SK-N-SH treated with all-trans-retinoic acid at 6 μM for 48 hours (cell line): ENCODE measurements at regions not wholly inside any gene's neighbourhood (a gene's known extent, or its start where the extent isn't known, plus 50 kb on each side); places are given as distances from the start of the nearest gene placed in this dataset.

Experiments used
- ATAC-seq: fragments of 200-7000 bp; cut with Tn5 transposase; 3 replicates; pipeline ENCODE4 v1.9.1; 2020; ENCODE audit warnings: mild to moderate bottlenecking, moderate library complexity
- CREB5 ChIP-seq: fragments of 250-450 bp; sonication (Bioruptor Pico); IDR thresholded peaks from 2 replicates; pipeline ENCODE4 v1.5.1; 2020; ENCODE audit warnings: low read depth, mild to moderate bottlenecking, moderate library complexity
- CSRNP3 ChIP-seq: fragments of 250-450 bp; sonication (Bioruptor Pico); IDR thresholded peaks from 2 replicates; pipeline ENCODE4 v1.5.1; 2021; ENCODE audit warnings: mild to moderate bottlenecking, moderate library complexity
- ESRRG ChIP-seq: fragments of 250-450 bp; sonication (Bioruptor Pico); IDR thresholded peaks from 2 replicates; pipeline ENCODE4 v1.6.1; 2021; ENCODE audit warnings: mild to moderate bottlenecking
- GLIS3 ChIP-seq: fragments of 250-450 bp; sonication (Bioruptor Pico); IDR thresholded peaks from 2 replicates; pipeline ENCODE4 v1.5.0; 2020; ENCODE audit warnings: mild to moderate bottlenecking, moderate library complexity
- PPARA ChIP-seq: fragments of 250-450 bp; sonication (Bioruptor Pico); IDR thresholded peaks from 2 replicates; pipeline ENCODE4 v1.5.0; 2020; ENCODE audit warnings: mild to moderate bottlenecking, borderline replicate concordance
- SNAI2 ChIP-seq: fragments of 250-450 bp; sonication (Bioruptor Pico); IDR thresholded peaks from 2 replicates; pipeline ENCODE4 v1.5.0; 2020; ENCODE audit warnings: mild to moderate bottlenecking, moderate library complexity
- TOX ChIP-seq: fragments of 250-450 bp; sonication (Bioruptor Pico); IDR thresholded peaks from 2 replicates; pipeline ENCODE4 v1.8.0; 2021; ENCODE audit warnings: mild to moderate bottlenecking, moderate library complexity, borderline replicate concordance
- ZC3H10 ChIP-seq: fragments of 250-450 bp; sonication (Bioruptor Pico); IDR thresholded peaks from 2 replicates; pipeline ENCODE4 v1.5.1; 2021; ENCODE audit warnings: mild to moderate bottlenecking, moderate library complexity
- ZFP3 ChIP-seq: fragments of 250-450 bp; sonication (Bioruptor Pico); IDR thresholded peaks from 2 replicates; pipeline ENCODE4 v1.5.0; 2020; ENCODE audit warnings: mild to moderate bottlenecking, moderate library complexity
- ZFP30 ChIP-seq: fragments of 450-650 bp; formaldehyde crosslinking; IDR thresholded peaks from 2 replicates; pipeline ENCODE4 v1.5.0; 2022; ENCODE audit warnings: mild to moderate bottlenecking, moderate library complexity
- ZNF565 ChIP-seq: fragments of 450-650 bp; formaldehyde crosslinking; conservative IDR thresholded peaks from 2 replicates; pipeline ENCODE4 v1.5.0; 2020; ENCODE audit warnings: low read depth, mild to moderate bottlenecking, moderate library complexity
- ZNF70 ChIP-seq: fragments of 450-650 bp; formaldehyde crosslinking; IDR thresholded peaks from 2 replicates; pipeline ENCODE4 v1.5.0; 2020; ENCODE audit warnings: mild to moderate bottlenecking, moderate library complexity
- TF ChIP-seq, protein P1 (sequence below): fragments of 250-450 bp; sonication (Bioruptor Pico); IDR thresholded peaks from 2 replicates; pipeline ENCODE4 v1.8.0; 2020; ENCODE audit warnings: mild to moderate bottlenecking, moderate library complexity, borderline replicate concordance

GRCh38 chr12:42639556-42639955 lies 50.0 kb upstream of the PRICKLE1 start:
- ATAC-seq, result no peak
- TF ChIP-seq, protein P1, sequence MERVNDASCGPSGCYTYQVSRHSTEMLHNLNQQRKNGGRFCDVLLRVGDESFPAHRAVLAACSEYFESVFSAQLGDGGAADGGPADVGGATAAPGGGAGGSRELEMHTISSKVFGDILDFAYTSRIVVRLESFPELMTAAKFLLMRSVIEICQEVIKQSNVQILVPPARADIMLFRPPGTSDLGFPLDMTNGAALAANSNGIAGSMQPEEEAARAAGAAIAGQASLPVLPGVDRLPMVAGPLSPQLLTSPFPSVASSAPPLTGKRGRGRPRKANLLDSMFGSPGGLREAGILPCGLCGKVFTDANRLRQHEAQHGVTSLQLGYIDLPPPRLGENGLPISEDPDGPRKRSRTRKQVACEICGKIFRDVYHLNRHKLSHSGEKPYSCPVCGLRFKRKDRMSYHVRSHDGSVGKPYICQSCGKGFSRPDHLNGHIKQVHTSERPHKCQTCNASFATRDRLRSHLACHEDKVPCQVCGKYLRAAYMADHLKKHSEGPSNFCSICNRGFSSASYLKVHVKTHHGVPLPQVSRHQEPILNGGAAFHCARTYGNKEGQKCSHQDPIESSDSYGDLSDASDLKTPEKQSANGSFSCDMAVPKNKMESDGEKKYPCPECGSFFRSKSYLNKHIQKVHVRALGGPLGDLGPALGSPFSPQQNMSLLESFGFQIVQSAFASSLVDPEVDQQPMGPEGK, result no peak
- no peak for TF ChIP-seq ZNF70 (CRISPR knock-in tag)
- TF ChIP-seq ZFP3 (CRISPR knock-in tag), result no peak
- no peak for TF ChIP-seq SNAI2 (CRISPR knock-in tag)
- no peak for TF ChIP-seq ZNF565
- no peak for TF ChIP-seq GLIS3 (CRISPR knock-in tag)
- TF ChIP-seq ESRRG, result no peak
- TF ChIP-seq ZC3H10 (CRISPR knock-in tag), result no peak
- TF ChIP-seq CSRNP3 (CRISPR knock-in tag), result no peak
- TF ChIP-seq ZFP30 (CRISPR knock-in tag), result no peak
- TF ChIP-seq TOX (CRISPR knock-in tag), result no peak
- no peak for TF ChIP-seq PPARA (CRISPR knock-in tag)
- no peak for TF ChIP-seq CREB5 (CRISPR knock-in tag)
